ENCODE measurements at regions not wholly inside any gene's neighbourhood (a gene's known extent, or its start where the extent isn't known, plus 50 kb on each side); places are given as distances from the start of the nearest gene placed in this dataset.
"Not testable (repeated sequence)": the region's sequence is repeated elsewhere in the genome, so short reads cannot be mapped to it uniquely, and the experiment has no call there.

GRCh38 chr3:193805448-193805847 is 212.4 kb downstream of the OPA1 start:
- DNase-seq = no peak

- DNase-seq = no peak
These were observed 215.3 kb downstream of the OPA1 start for GRCh38 chr3:193808317-193808716.

DNA sequence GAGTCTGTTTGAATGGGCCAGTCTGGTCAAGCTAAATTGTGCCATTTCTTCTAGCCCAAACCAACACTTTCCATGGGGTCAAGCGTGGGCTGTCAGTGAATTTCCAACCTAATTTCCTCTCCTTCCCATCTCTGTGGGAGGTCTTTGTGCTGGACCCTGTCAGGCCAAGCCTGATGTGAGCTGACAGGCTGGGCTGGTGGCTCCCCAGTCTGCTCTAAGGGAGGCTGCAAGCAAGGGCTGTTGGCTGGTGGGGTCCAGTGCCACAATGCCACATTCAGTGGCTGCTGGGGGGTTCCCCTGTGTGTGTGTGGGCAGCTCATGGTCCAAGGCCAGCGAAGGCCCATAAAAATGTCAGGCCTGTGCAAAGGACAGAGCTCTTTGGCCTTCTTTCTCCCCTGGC is 216.1 kb downstream of the OPA1 start:
- no peak for DNase-seq

DNA sequence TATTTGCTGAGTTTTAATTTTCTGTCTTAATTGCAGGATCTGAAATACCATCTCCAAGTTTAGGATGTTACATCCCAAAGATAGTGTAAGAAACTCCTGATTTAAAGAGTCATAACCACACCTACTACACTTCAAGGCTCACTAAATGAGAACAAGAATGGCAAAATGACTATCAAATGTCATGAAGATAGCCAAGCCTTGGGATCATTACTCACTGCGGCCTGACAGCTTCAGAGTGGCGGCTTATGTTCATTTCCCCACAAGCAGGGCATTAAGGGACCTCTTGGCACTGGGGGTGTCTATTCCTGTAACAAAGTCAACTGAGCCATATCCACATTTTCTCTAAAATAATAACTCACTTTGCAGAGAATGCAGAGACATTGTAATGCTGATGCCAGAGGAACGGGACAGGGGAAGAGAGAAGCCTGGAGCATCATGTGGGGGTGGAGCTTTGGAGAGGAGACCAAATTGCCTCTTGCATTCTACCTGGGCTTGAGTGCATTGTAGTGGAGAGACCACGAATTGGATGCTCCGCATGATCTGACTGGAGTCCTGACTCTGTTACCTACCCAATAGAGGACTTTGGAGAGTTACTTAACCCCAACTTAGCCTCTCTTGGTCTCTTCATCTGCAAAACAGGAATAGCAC is 219.2 kb downstream of the OPA1 start:
- DNase-seq = no peak

- DNase-seq = no peak
These were observed 219.9 kb downstream of the OPA1 start for GRCh38 chr3:193812791-193813500.

DNA sequence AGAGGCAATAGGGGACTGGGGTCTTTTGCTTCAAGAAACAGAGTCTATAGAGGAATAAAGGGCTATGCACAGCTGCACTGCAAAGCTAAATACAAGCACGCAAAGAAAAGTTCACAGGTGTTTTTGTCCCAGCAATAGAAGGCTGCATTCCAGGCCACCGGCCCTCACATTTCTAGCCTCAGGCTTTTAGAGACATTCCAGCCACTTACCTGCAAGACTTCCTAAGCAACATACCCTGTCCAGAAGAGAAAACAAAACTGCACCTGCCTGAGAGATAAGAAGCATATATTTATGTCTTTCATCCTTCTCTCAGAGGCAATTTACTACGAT is 220.5 kb downstream of the OPA1 start:
- no peak for DNase-seq

GRCh38 chr3:193814166-193814892 is 221.3 kb downstream of the OPA1 start:
- DNase-seq = no peak

DNA sequence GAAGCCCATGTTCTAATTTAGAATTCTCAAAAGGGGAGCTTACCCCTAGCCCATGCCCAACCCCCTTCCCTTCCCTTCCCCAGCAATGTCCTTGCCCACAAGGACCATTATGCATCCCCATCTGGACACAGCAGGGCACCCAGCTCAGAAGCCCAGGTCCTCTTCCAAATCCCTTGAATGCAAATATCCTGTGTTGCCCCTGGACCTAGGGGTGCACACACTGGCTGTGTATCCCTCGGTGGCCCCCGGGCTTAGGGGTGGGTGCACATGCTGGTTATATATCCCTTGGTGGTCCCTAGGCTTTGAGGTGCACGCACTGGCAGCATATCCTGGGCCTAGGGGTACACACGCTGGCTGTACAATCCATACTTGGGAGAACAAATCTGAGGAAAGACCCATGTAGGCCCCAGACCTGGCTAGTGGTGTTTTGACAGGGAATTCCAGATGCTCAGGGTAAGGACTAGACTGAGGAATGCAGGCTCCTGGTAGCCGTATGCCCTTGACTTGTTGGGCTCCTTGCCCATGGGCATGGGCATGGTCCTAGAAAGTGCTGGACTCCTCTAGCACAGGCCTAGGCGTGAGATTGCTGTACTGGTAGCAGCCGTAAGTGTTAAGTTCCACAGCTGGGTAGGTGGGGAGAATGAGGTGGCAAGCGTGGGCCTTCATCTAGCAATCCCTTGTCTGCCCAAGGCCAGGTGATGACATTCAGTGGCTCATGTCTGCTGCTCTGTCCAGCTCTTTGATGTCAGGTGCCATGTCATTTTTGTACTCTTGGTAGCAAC is 222.4 kb downstream of the OPA1 start:
- DNase-seq = no peak

- no peak for DNase-seq
These were observed 223.0 kb downstream of the OPA1 start for GRCh38 chr3:193816028-193816395.

GRCh38 chr3:193816656-193817311 is 223.8 kb downstream of the OPA1 start:
- DNase-seq = no peak

- no peak for DNase-seq
These were observed 226.4 kb downstream of the OPA1 start for GRCh38 chr3:193819117-193820010.

DNA sequence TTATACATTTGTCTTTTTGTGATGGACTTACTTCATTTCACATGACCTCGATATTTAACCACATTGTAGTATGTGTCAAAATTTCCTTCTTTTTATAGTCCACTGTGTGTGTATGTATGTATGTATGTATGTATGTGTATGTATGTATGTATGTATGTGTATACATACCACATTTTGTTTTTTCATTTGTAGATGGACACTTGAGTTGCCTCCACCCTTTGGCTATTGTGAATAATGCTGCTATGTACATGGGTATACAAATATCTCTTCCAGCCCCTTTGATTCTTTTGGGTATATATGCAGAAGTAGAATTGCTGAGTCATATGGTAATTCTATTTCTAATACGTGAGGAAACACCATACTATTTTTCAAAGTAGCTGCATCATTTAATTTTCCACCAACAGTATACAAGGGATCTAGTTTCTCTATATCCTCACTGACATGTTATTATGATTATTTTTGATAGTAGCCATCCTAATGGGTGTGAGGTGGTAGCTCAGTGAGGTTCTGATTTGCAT is 228.2 kb downstream of the OPA1 start:
- DNase-seq = no peak

GRCh38 chr3:193822492-193823212 is 229.6 kb downstream of the OPA1 start:
- DNase-seq = no peak

DNA sequence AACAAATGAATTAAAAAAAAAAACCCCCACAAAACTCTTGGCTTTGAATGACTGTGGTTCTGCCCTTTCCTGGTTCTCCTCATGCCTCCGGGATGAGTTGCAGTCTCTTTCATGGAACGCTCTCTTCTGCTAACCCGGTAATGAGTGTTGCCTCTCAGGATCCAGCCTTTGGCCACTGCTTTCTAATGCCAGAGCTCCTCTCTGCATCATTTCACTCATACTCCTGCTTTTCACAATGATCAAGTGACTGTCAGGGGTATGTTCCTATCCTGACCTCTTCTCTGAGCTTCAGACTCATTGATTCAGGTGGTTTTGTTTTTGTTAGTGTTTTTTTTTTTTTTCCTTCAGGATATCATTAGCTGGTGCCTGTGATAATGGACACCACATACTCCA is 230.2 kb downstream of the OPA1 start:
- DNase-seq = not testable (repeated sequence)

GRCh38 chr3:193824365-193824764 is 231.4 kb downstream of the OPA1 start:
- no peak for DNase-seq

GRCh38 chr3:193825617-193826016 is 232.6 kb downstream of the OPA1 start:
- DNase-seq = no peak

- no peak for DNase-seq
These were observed 233.3 kb downstream of the OPA1 start for GRCh38 chr3:193826159-193826795.

- no peak for DNase-seq
These were observed 234.1 kb downstream of the OPA1 start for GRCh38 chr3:193827040-193827669.

DNA sequence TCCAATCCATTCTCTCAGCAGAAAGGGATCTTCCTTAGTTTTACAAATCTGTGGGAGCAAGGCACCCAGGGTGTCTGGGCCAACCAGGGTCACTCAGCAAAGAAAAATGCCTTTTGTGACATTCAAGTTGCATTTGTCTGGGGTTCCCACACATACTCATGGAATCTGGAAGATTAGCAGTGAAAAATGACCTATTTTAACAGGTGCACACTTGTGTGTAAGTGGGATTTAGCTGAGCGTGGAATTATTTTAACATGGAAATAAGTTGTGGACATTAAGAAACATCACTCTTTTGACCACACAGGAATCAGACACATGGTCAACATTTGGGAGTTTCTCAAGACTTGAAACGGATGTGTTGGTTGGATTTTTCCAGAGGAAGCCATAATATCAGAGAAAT is 234.9 kb downstream of the OPA1 start:
- DNase-seq = no peak

GRCh38 chr3:193828477-193828876 is 235.5 kb downstream of the OPA1 start:
- DNase-seq = no peak
